ENCODE measurements at regions not wholly inside any gene's neighbourhood (a gene's known extent, or its start where the extent isn't known, plus 50 kb on each side); places are given as distances from the start of the nearest gene placed in this dataset.

GRCh38 chr18:30765247-30765646 is 277.3 kb downstream of the DSC3 start:
- TF ChIP-seq CTCF (conservative IDR thresholded peaks at IDR 0.05; ENCODE audit: low read length) (no peak), EZH2phosphoT487 (IDR thresholded peaks at IDR 0.05; ENCODE audit: borderline replicate concordance) (no peak)
